H1 (cell line): ENCODE measurements at regions not wholly inside any gene's neighbourhood (a gene's known extent, or its start where the extent isn't known, plus 50 kb on each side); places are given as distances from the start of the nearest gene placed in this dataset.

Experiments used
- CHD2 ChIP-seq: IDR thresholded peaks from 2 replicates; pipeline ENCODE4 v1.6.1; 2012; ENCODE audit warnings: low read length, improper control_type of control experiment
- CTBP2 ChIP-seq: IDR thresholded peaks from 2 replicates; pipeline ENCODE4 v1.7.0; 2011; ENCODE audit warnings: borderline replicate concordance, mild to moderate bottlenecking, moderate library complexity, mixed read lengths, low read length; ENCODE audit not compliant: insufficient read depth, insufficient read length
- EP300 ChIP-seq, 2 experiments: IDR thresholded peaks; 1 replicate in 1 of 2; 2 replicates in 1 of 2; pipeline ENCODE4 v1.6.1; 2011 to 2012; ENCODE audit warnings: low read depth in 2 of 2, low read length in 2 of 2, mild to moderate bottlenecking in 2 of 2, borderline replicate concordance in 1 of 2, inconsistent platforms in 1 of 2, moderate library complexity in 1 of 2
- EZH2 ChIP-seq: fragments of 200-600 bp; sonication (generic); IDR thresholded peaks from 2 replicates; pipeline ENCODE4 v1.7.1; 2012; ENCODE audit warnings: low read depth, mild to moderate bottlenecking, moderate library complexity, low read length, inconsistent platforms; ENCODE audit not compliant: severe bottlenecking
- MAFK ChIP-seq: IDR thresholded peaks from 2 replicates; pipeline ENCODE4 v1.6.1; 2012; ENCODE audit warnings: low read depth, mild to moderate bottlenecking, improper control_type of control experiment, low read length
- NRF1 ChIP-seq: IDR thresholded peaks from 2 replicates; pipeline ENCODE4 v1.6.1; 2011; ENCODE audit warnings: mild to moderate bottlenecking, low read depth, low read length, improper control_type of control experiment
- POLR2A ChIP-seq, 2 experiments: IDR thresholded peaks; 1 replicate in 1 of 2; 2 replicates in 1 of 2; pipeline ENCODE4 v1.6.1; 2011; ENCODE audit warnings: low read depth in 2 of 2, low read length in 2 of 2, mild to moderate bottlenecking in 2 of 2; ENCODE audit errors: control extremely low read depth in 1 of 2
- POLR2AphosphoS5 ChIP-seq: IDR thresholded peaks from 2 replicates; pipeline ENCODE4 v1.6.1; 2011; ENCODE audit warnings: low read depth, low read length
- RFX5 ChIP-seq: IDR thresholded peaks from 2 replicates; pipeline ENCODE4 v1.6.1; 2011; ENCODE audit warnings: low read depth, low read length, improper control_type of control experiment, borderline replicate concordance
- RXRA ChIP-seq: IDR thresholded peaks from 2 replicates; pipeline ENCODE4 v1.6.1; 2011; ENCODE audit warnings: low read depth, mild to moderate bottlenecking, low read length, moderate library complexity; ENCODE audit not compliant: insufficient read depth
- SIN3A ChIP-seq, 2 experiments: IDR thresholded peaks in 1 of 2; conservative IDR thresholded peaks in 1 of 2; 2 replicates each; pipeline ENCODE4 v1.6.1; 2011 to 2012; ENCODE audit warnings: low read length in 2 of 2, improper control_type of control experiment in 1 of 2, low read depth in 1 of 2, mild to moderate bottlenecking in 1 of 2
- TAF1 ChIP-seq: IDR thresholded peaks from 2 replicates; pipeline ENCODE4 v1.6.1; 2011; ENCODE audit warnings: mild to moderate bottlenecking, low read depth, low read length
- YY1 ChIP-seq: IDR thresholded peaks from 2 replicates; pipeline ENCODE4 v1.6.1; 2011; ENCODE audit warnings: low read depth, mild to moderate bottlenecking, low read length
- TF ChIP-seq, protein P1 (sequence below), 3 experiments: IDR thresholded peaks; 1 replicate in 2 of 3; 2 replicates in 1 of 3; pipeline versions ENCODE4 v1.5.1 to v1.6.1; 2011; ENCODE audit warnings: low read length in 3 of 3, mild to moderate bottlenecking in 3 of 3, inconsistent platforms in 2 of 3, low read depth in 1 of 3, moderate library complexity in 1 of 3; ENCODE audit not compliant: insufficient read depth in 1 of 3; ENCODE audit errors: control extremely low read depth in 1 of 3

DNA sequence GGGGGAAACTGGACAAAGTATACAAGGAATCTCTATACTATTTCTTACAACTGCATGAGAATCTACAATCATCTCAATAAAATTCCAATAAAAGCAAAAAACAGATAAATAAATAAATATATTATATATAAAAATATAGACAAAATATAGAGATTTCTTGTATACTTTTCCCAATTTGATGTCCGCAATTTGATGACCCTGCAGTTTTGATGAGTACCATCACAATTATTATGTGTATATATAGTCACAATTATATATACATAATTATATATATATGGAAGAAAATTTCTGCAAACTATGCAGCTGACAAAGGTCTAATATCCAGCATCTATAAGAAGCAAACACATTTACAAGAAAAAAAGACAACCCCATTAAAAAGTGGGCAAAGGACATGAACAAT, 169.2 kb upstream of the ATXN1 start:
- TF ChIP-seq RFX5 (no peak), NRF1 (no peak), POLR2AphosphoS5 (no peak), EZH2 (no peak), MAFK (no peak), EP300 (IDR thresholded peaks at IDR 0.05; ENCODE audit: borderline replicate concordance in 1 of 2, low read depth in 2 of 2, low read length in 2 of 2) (no peak), SIN3A (conservative IDR thresholded peaks at IDR 0.05 in 1 of 2, IDR thresholded peaks at IDR 0.05 in 1 of 2; ENCODE audit: low read depth in 1 of 2, low read length in 2 of 2) (no peak), POLR2A (IDR thresholded peaks at IDR 0.05; ENCODE audit: control extremely low read depth in 1 of 2, low read depth in 2 of 2, low read length in 2 of 2) (no peak), TAF1 (no peak), CTBP2 (no peak), CHD2 (no peak), YY1 (no peak), RXRA (no peak)
- TF ChIP-seq, protein P1, sequence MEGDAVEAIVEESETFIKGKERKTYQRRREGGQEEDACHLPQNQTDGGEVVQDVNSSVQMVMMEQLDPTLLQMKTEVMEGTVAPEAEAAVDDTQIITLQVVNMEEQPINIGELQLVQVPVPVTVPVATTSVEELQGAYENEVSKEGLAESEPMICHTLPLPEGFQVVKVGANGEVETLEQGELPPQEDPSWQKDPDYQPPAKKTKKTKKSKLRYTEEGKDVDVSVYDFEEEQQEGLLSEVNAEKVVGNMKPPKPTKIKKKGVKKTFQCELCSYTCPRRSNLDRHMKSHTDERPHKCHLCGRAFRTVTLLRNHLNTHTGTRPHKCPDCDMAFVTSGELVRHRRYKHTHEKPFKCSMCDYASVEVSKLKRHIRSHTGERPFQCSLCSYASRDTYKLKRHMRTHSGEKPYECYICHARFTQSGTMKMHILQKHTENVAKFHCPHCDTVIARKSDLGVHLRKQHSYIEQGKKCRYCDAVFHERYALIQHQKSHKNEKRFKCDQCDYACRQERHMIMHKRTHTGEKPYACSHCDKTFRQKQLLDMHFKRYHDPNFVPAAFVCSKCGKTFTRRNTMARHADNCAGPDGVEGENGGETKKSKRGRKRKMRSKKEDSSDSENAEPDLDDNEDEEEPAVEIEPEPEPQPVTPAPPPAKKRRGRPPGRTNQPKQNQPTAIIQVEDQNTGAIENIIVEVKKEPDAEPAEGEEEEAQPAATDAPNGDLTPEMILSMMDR (IDR thresholded peaks at IDR 0.05; ENCODE audit: control extremely low read depth in 1 of 3, insufficient read depth in 1 of 3, low read depth in 1 of 3, low read length in 3 of 3), result no peak
